Stimulated activated memory B cell treated with anti-CD40 and anti-IgM and Interleukin-4, amounts not matched to agents 10 μg/mL and 1 μg/mL and 100 μg/mL, for 72 hours (primary cell): ENCODE measurements at regions not wholly inside any gene's neighbourhood (a gene's known extent, or its start where the extent isn't known, plus 50 kb on each side); places are given as distances from the start of the nearest gene placed in this dataset.
"Not testable (repeated sequence)": the region's sequence is repeated elsewhere in the genome, so short reads cannot be mapped to it uniquely, and the experiment has no call there.

Experiments
- ATAC-seq: fragments of 150-1000 bp; cut with Tn5 transposase; 2 replicates; pipeline ENCODE4 v1.10.0; 2021
- H3K27ac Mint-ChIP-seq: one replicate; pipeline ENCODE4 v1.8.0; 2022; ENCODE audit warnings: mild to moderate bottlenecking, mixed read lengths
- H3K27me3 Mint-ChIP-seq: one replicate; pipeline ENCODE4 v1.8.0; 2022; ENCODE audit warnings: mixed read lengths
- H3K36me3 Mint-ChIP-seq: one replicate; pipeline ENCODE4 v1.8.0; 2022; ENCODE audit warnings: mixed read lengths
- H3K4me1 Mint-ChIP-seq: one replicate; pipeline ENCODE4 v1.8.0; 2022; ENCODE audit warnings: mixed read lengths
- H3K4me3 Mint-ChIP-seq: one replicate; pipeline ENCODE4 v1.8.0; 2022; ENCODE audit warnings: mild to moderate bottlenecking, moderate library complexity, mixed read lengths
- H3K9me3 Mint-ChIP-seq: one replicate; pipeline ENCODE4 v1.8.0; 2022; ENCODE audit warnings: mixed read lengths

DNA sequence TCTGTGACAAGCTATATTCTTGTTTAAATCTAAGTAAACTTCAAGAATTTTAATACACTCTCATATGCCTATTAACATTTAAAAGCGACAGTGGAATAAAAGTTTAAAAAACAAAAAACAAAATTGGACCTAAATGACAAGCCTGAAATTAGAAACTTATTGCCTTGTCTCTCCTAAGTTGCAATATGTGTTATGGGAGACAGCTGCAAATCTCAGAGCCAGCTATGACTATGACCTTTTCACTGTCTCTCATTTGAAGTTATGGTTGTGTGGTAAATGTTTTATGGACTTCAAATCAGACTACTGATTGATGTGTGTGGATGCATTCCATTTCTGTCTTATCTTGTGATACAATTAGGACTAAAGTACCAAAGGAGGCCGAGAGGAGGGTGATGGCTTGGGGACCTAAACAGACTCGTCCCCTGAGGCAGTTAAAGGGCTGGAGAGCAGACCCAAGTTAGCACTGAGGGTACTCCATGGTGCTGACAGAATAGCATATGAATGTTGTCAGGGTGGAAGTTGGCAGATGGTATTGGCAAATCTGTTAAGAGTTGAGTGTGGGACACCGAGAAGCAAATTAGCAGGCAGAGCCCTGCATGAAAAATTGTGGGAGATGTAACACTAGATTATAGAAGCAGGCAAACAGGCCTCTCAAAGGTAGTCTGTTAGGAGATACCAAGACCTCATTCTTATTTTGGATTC lies 930.1 kb upstream of the MAN1A1 start:
- H3K4me1 Mint-ChIP-seq, result peaks cover 4% of the 10 kb centered on the region
- H3K27me3 Mint-ChIP-seq, result no peaks in the 10 kb centered on the region
- peak; percentile 47 for ATAC-seq
- H3K36me3 Mint-ChIP-seq, result no peaks in the 10 kb centered on the region
- H3K27ac Mint-ChIP-seq, result no peak overlapping the region
- no peaks in the 10 kb centered on the region for H3K9me3 Mint-ChIP-seq
- H3K4me3 Mint-ChIP-seq, result no peak overlapping the region

DNA sequence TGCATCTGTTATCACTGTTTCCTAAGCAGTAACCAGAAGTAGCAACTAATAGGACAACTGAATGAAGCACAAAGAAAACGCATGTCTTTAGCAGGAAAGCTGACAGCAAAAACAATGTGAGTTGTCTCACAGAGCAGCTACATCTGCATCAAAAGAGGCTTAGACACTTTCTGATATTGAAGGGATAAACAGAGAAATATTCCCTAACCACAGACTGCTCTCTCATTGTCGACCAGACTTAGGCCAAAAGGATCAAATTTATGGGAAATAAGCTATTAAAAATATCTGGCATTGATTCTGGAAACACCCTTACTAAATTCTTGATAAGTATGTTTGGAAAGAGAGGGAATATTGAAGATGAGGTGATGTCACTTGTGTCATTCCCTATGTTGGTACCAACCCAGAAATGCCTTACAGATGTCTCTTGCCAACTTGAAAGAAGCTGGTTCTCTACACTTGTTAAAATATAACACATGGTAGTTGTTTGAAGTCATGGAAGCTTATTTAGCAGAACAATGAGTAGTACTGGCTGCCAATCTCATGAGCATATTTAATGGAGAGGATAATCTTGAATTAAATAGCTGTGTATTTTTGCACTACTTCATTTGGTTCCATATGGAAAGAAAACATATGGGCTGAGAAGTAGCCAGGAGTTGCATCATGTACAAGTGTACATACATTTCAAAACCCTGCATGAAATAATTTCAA lies 929.3 kb upstream of the MAN1A1 start:
- no peak for ATAC-seq
- H3K9me3 Mint-ChIP-seq, result no peaks in the 10 kb centered on the region
- no peaks in the 10 kb centered on the region for H3K27me3 Mint-ChIP-seq
- H3K4me1 Mint-ChIP-seq, result peaks cover 9% of the 10 kb centered on the region
- no peak overlapping the region for H3K27ac Mint-ChIP-seq
- H3K36me3 Mint-ChIP-seq, result no peaks in the 10 kb centered on the region
- H3K4me3 Mint-ChIP-seq, result no peak overlapping the region

DNA sequence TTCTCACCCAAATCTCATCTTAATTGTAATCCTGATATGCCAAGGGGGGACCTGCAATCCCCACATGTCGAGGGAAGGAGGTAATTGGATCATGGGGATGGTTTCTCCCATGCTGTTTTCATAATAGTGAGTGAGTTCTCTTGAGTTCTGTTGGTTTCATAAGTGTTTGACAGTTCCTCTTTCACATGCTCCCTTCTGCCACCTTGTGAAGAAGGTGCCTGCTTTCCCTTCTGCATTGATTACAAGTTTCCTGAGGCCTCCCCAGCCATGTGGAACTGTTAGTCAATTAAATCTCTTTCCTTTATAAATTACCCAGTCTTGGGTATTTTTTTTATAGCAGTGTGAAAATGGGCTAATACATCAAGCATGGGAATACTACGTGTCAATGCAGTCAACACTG lies 925.0 kb upstream of the MAN1A1 start:
- Mint-ChIP-seq H3K36me3 (no peaks in the 10 kb centered on the region), H3K27me3 (no peaks in the 10 kb centered on the region), H3K4me1 (peaks cover 9% of the 10 kb centered on the region), H3K27ac (no peak overlapping the region), H3K9me3 (no peaks in the 10 kb centered on the region), H3K4me3 (no peak overlapping the region)
- peak; percentile 67 for ATAC-seq

DNA sequence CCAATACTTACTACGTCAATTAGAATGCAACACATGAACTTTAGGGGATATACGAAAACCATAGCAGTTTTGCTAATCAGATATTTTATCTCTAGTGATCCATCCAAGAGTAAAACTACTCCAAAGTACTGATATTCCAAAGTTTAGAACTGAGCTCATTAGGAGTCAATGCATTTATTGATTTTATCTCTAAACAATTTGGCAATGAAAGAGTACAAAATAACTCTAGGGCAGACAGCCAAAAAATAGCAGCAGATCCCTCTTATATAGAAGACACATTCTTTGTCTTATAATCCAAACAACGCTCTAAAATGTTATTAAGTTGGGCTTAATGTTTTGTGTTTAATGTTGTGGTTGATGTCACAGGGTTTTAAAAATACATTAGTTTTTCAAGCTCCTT lies 923.9 kb upstream of the MAN1A1 start:
- no peak for ATAC-seq
- Mint-ChIP-seq H3K4me3 (no peak overlapping the region), H3K27ac (no peak overlapping the region), H3K4me1 (peaks cover 9% of the 10 kb centered on the region), H3K36me3 (no peaks in the 10 kb centered on the region), H3K27me3 (no peaks in the 10 kb centered on the region), H3K9me3 (no peaks in the 10 kb centered on the region)

DNA sequence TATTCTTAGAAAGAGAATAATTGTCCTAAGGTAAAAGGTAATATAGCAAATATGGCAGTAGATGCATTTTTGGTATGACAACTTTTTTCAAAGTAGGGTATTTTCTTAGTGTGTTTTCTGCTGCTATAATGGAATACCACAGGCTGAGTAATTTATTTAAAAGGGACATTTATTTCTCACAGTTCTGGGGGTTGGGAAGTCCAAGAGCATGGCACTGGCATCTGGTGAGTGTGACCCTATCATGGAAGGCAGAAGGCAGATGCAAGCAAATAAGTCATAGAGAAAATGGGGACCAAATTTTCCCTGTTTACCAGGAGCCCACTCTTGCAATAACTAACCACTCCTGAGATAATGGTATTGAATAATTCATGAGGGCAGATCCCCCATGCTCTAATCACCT lies 922.5 kb upstream of the MAN1A1 start:
- peaks cover 9% of the 10 kb centered on the region for H3K4me1 Mint-ChIP-seq
- no peaks in the 10 kb centered on the region for H3K9me3 Mint-ChIP-seq
- ATAC-seq, result no peak
- no peak overlapping the region for H3K27ac Mint-ChIP-seq
- no peaks in the 10 kb centered on the region for H3K36me3 Mint-ChIP-seq
- H3K27me3 Mint-ChIP-seq, result no peaks in the 10 kb centered on the region
- no peak overlapping the region for H3K4me3 Mint-ChIP-seq

DNA sequence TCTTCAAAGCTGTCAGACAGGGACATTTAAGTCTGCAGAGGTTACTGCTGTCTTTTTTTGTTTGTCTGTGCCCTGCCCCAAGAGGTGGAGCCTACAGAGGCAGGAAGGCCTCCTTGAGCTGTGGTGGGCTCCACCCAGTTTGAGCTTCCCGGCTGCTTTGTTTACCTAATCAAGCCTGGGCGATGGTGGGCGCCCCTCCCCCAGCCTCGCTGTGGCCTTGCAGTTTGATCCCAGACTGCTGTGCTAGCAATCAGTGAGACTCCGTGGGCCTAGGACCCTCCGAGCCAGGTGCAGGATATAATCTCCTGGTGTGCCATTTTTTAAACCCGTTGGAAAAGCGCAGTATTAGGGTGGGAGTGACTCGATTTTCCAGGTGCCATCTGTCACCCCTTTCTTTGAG lies 918.7 kb upstream of the MAN1A1 start:
- H3K9me3 Mint-ChIP-seq, ATAC-seq, H3K4me1 Mint-ChIP-seq, H3K4me3 Mint-ChIP-seq, H3K36me3 Mint-ChIP-seq, H3K27me3 Mint-ChIP-seq, H3K27ac Mint-ChIP-seq: not testable (repeated sequence)

DNA sequence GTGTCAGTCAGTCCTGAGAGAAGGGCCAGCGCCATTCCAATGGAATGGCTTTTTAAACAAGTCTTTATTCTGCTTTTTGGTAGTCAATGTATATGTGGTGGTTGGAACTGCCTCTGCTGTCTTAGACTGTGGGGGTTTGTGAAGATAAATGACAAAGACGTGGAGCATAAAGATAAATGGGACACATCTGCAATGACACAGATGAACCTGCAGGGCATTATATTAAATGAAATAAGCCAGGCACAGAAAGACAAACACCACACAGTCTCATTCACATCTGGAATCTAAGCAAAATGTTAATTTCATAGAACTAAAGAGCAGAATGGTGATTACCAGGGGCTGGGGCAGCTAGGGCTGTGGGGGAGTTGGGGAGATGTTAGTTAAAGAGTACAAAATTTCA lies 912.8 kb upstream of the MAN1A1 start:
- H3K9me3 Mint-ChIP-seq, result no peaks in the 10 kb centered on the region
- ATAC-seq, result no peak
- no peak overlapping the region for H3K27ac Mint-ChIP-seq
- H3K36me3 Mint-ChIP-seq, result no peaks in the 10 kb centered on the region
- H3K27me3 Mint-ChIP-seq, result no peaks in the 10 kb centered on the region
- H3K4me3 Mint-ChIP-seq, result no peak overlapping the region
- H3K4me1 Mint-ChIP-seq, result no peaks in the 10 kb centered on the region

DNA sequence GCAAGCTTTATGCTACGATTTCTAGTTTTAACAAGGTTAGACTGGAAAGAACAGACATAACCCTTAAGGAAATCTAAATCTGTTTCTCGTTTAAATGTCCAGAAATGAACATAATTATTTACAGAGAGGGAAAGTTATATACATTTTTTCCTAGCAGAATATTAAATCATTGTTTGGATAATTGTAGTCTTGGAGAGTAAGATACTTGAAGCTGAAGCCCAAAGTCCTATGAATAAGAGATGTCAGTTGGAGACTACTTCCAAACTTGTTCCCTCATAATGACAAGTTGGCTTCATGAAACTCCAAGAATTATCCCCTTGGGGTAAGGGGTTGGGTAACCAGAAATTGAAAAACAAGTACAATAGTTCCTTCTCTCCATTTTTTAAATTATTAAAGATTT lies 911.1 kb upstream of the MAN1A1 start:
- Mint-ChIP-seq H3K27me3 (no peaks in the 10 kb centered on the region), H3K4me3 (no peak overlapping the region), H3K27ac (no peak overlapping the region), H3K36me3 (no peaks in the 10 kb centered on the region), H3K4me1 (no peaks in the 10 kb centered on the region), H3K9me3 (no peaks in the 10 kb centered on the region)
- no peak for ATAC-seq

DNA sequence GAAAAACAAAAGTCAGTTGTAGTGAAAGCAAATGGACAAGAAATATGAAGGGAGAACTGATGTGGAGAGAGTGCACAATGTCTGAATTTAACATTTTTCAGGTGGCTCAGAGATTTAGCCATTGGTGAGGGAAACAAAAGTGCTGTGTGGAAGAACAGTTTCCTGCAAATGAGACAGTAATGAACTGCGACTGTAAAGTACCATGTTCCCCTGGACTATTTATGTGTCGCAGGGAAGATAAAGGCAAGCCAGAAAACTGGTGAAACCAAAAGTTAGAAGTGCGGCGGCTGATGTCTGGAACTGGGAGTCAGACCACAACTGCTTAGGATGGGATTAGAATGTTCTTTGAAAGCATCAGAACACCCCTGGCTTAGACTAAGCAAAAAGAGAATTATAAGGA lies 905.1 kb upstream of the MAN1A1 start:
- ATAC-seq, result no peak
- Mint-ChIP-seq H3K36me3 (no peaks in the 10 kb centered on the region), H3K27me3 (no peaks in the 10 kb centered on the region), H3K4me1 (no peaks in the 10 kb centered on the region), H3K9me3 (no peaks in the 10 kb centered on the region), H3K4me3 (no peak overlapping the region), H3K27ac (no peak overlapping the region)

DNA sequence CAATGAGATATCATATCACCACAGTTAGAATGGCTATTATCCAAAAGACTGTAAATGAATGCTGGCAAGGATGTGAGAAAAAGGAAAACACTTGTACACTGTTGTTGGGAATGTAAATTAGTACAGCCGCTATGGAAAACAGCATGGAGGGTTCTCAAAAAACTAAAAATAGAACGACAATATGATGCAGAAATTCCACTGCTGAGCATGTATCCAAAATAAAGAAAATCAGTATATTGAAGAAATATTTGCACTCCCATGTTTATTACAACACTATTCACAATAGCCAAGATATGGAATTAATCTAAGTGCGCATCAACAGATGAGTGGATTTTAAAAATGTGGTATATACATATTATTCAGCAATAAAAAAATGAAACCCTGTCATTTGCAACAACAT lies 898.9 kb upstream of the MAN1A1 start:
- Mint-ChIP-seq H3K27me3 (no peaks in the 10 kb centered on the region), H3K4me1 (no peaks in the 10 kb centered on the region), H3K36me3 (no peaks in the 10 kb centered on the region), H3K27ac (no peak overlapping the region), H3K9me3 (peaks cover 12% of the 10 kb centered on the region), H3K4me3 (no peak overlapping the region)
- no peak for ATAC-seq

DNA sequence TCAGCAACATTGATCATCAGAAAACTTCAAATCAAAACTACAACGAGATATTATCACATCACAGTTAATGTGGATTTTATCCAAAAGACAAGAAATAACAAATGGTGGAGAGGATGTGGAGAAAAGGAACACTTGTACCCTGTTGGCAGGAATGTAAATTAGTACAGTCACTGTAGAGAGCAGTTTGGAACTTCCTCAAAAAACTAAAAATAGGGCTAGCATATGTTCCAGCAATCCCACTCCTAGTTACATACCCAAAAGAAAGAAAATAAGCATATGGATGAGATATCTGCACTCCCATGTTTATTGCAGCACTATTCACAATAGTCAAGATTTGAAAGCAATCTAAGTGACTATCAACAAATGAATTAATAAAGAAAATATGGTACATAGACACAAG lies 887.7 kb upstream of the MAN1A1 start:
- Mint-ChIP-seq H3K27me3 (no peaks in the 10 kb centered on the region), H3K36me3 (no peaks in the 10 kb centered on the region), H3K27ac (no peak overlapping the region), H3K4me3 (no peak overlapping the region), H3K4me1 (no peaks in the 10 kb centered on the region), H3K9me3 (peaks cover 18% of the 10 kb centered on the region)
- ATAC-seq, result no peak

DNA sequence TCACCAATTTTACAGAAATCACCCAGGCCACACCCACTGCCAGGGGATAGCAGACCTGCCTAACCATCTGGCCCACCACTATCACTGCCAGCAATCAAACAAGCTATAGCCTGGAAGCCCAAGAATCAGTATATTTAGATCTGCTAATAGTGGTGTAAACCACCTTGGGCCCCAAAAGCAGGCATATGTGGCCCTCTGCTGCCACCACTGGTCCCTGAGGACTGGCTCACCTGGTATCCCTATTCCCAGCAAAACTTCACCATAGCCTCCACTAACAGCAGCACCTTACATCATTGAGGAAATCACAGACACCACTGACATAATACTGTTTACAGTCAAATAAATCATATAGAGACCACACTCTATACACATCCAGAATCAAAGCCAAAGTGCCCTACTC lies 880.4 kb upstream of the MAN1A1 start:
- no peak overlapping the region for H3K27ac Mint-ChIP-seq
- no peaks in the 10 kb centered on the region for H3K4me1 Mint-ChIP-seq
- peaks cover 7% of the 10 kb centered on the region for H3K9me3 Mint-ChIP-seq
- no peak for ATAC-seq
- H3K27me3 Mint-ChIP-seq, result no peaks in the 10 kb centered on the region
- H3K36me3 Mint-ChIP-seq, result no peaks in the 10 kb centered on the region
- H3K4me3 Mint-ChIP-seq, result no peak overlapping the region

DNA sequence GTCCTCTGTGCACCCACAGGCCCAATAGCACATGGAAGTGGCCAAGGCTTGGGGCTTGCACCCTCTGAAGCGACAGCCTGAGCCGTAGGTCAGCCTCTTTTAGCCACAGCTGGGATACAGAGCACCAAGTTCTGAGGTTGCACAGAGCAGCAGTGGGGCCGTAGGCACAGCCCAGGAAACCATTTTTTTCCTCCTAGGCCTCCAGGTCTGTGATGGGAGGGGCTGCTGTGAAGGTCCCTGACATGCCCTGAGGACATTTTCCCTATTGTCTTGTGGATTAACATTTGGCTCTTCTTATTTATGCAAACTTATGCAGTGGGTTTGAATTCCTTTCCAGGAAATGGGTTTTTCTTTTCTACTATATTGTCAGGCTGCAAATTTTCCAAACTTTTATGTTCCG lies 878.7 kb upstream of the MAN1A1 start:
- Mint-ChIP-seq H3K4me1 (no peaks in the 10 kb centered on the region), H3K27ac (no peak overlapping the region), H3K36me3 (no peaks in the 10 kb centered on the region), H3K9me3 (peaks cover 3% of the 10 kb centered on the region), H3K4me3 (no peak overlapping the region), H3K27me3 (no peaks in the 10 kb centered on the region)
- no peak for ATAC-seq

DNA sequence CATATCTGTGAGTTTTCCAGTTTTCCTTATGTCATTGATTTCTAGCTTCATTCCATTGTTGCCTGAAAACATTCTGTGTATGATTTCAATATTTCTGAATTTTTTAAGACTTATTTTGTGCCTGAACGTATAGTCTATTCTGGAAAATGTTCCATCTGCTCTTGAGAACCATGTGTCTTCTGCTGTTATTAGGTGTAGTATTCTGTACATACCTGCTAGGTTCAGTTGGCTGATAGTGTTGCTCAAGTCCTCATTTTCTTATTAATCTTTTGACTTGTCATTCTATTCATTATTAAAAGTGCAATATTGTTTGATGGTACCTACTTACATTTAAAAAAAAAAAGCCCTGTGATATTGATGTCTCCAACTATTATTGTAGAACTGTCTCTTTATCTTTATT lies 869.8 kb upstream of the MAN1A1 start:
- no peaks in the 10 kb centered on the region for H3K36me3 Mint-ChIP-seq
- no peaks in the 10 kb centered on the region for H3K27me3 Mint-ChIP-seq
- H3K4me1 Mint-ChIP-seq, result peaks cover 9% of the 10 kb centered on the region
- no peaks in the 10 kb centered on the region for H3K9me3 Mint-ChIP-seq
- H3K4me3 Mint-ChIP-seq, result no peak overlapping the region
- no peak overlapping the region for H3K27ac Mint-ChIP-seq
- ATAC-seq, result no peak

DNA sequence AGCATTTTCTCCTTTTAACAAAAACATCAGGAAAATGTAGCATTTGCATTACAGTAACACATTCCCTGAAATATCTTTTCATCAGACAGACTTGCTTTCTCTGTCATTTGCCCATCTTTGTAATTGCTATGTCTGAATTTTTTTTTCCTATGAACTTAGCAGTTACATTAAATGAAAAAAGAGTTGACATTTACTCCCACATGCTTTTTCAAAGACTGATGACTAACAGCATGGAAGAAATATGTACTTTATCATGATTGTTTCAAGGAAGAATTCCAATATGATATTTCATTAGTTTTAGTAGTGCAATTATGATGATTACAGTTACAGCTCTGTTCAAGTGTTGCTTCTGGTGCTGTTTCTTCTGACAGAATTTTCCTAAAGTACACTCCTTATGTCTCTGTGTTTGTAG lies 864.5 kb upstream of the MAN1A1 start:
- Mint-ChIP-seq H3K27me3 (no peaks in the 10 kb centered on the region), H3K4me1 (peaks cover 21% of the 10 kb centered on the region), H3K27ac (no peak overlapping the region), H3K4me3 (no peak overlapping the region), H3K9me3 (no peaks in the 10 kb centered on the region), H3K36me3 (no peaks in the 10 kb centered on the region)
- ATAC-seq, result no peak

DNA sequence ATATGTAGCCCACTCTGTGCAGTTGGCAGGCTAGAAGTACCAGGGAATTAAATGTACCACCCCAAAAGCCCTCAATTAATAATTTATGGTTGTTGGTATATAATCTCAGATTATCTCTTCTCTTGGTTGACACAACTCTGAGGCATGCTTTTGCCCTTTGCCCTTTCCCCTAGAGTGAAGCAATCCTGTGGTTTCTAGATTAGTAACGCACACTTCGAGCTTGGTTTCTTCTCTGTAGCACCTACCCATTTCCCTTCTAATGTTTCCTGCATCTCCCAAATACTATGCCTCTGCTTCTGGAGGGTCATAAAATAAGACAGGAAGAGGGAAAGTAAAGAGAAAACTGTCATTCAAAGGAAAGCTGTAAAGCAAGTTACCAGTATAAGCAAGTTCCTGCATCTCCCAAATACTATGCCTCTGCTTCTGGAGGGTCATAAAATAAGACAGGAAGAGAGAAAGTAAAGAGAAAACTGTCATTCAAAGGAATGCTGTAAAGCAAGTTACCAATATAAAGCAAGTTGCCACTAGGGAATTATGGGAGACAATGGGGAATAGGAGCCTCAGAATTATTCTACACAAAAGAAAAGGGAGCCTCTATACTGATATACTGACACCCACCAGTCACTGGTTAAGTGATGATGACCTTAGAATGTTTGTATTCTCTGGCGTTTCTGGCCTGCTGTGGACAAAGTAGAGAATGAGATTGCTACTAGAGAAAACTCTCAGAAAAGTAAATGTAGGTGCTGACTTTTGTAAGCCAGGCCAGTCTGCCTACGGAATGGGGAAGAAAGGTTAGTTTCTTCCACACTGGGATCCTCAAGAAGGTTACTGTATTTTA lies 862.6 kb upstream of the MAN1A1 start:
- ATAC-seq, result no peak
- no peak overlapping the region for H3K4me3 Mint-ChIP-seq
- H3K27ac Mint-ChIP-seq, result no peak overlapping the region
- no peaks in the 10 kb centered on the region for H3K36me3 Mint-ChIP-seq
- no peaks in the 10 kb centered on the region for H3K9me3 Mint-ChIP-seq
- no peaks in the 10 kb centered on the region for H3K27me3 Mint-ChIP-seq
- H3K4me1 Mint-ChIP-seq, result peaks cover 21% of the 10 kb centered on the region
